Panc1 (cell line): ENCODE measurements at regions not wholly inside any gene's neighbourhood (a gene's known extent, or its start where the extent isn't known, plus 50 kb on each side); places are given as distances from the start of the nearest gene placed in this dataset.

Source experiments
- ATAC-seq: fragments of 200-7000 bp; cut with Tn5 transposase; 2 replicates; pipeline ENCODE4 v1.9.1; 2020; ENCODE audit warnings: mild to moderate bottlenecking, moderate library complexity
- BruUV-seq: library from RNA; stranded (reverse); fragments of 400-500 nt; replicated peaks from 2 replicates; lab custom pipeline; 2021; lab: Mats Ljungman, UMichigan
- CTCF ChIA-PET: fragments of 300-600 bp; sonication (Branson Sonifier 250); formaldehyde crosslinking; loops from one replicate; lab custom pipeline; 2022; ENCODE audit warnings: antibody characterized with exemption; lab: Charles Lee
- POLR2A ChIA-PET: fragments of 300-600 bp; sonication (Branson Sonifier 250); formaldehyde crosslinking; loops from one replicate; lab custom pipeline; 2022; ENCODE audit warnings: antibody characterized with exemption; lab: Charles Lee
- DNase-seq: peaks from one replicate; pipeline ENCODE4 v3.0.0-alpha.2; 2010; ENCODE audit warnings: low read depth, low spot score
- H3K27ac ChIP-seq: 2 replicates; pipeline ENCODE4 v1.5.1; 2011; ENCODE audit warnings: mild to moderate bottlenecking, low read length, inconsistent platforms
- H3K27me3 ChIP-seq: fragments of 200-500 bp; sonication (Bioruptor generic); 2 replicates; pipeline ENCODE4 v1.6.0; 2014; ENCODE audit warnings: low read length, inconsistent platforms; ENCODE audit not compliant: control insufficient read depth, insufficient read depth
- H3K36me3 ChIP-seq: fragments of 200-500 bp; sonication (Bioruptor generic); 2 replicates; pipeline ENCODE4 v1.5.1; 2014; ENCODE audit warnings: inconsistent platforms, mild to moderate bottlenecking, low read length, moderate library complexity; ENCODE audit not compliant: control insufficient read depth, insufficient read depth
- H3K4me1 ChIP-seq: 2 replicates; pipeline ENCODE4 v1.5.1; 2011; ENCODE audit warnings: inconsistent platforms, mild to moderate bottlenecking, low read length, moderate library complexity; ENCODE audit not compliant: control insufficient read depth, insufficient read depth
- H3K4me3 ChIP-seq, 2 experiments: 2 replicates each; pipeline ENCODE4 v1.5.1; 2011 to 2012; ENCODE audit warnings: low read depth in 2 of 2, low read length in 2 of 2, mild to moderate bottlenecking in 2 of 2, inconsistent platforms in 1 of 2, moderate library complexity in 1 of 2
- H3K9me3 ChIP-seq: fragments of 200-500 bp; sonication (Bioruptor generic); 2 replicates; pipeline ENCODE4 v1.5.1; 2014; ENCODE audit warnings: low read depth, mild to moderate bottlenecking, inconsistent platforms, low read length, moderate library complexity; ENCODE audit not compliant: control insufficient read depth, insufficient read depth
- POLR2AphosphoS5 ChIP-seq: IDR thresholded peaks from 2 replicates; pipeline ENCODE4 v1.6.1; 2012; ENCODE audit warnings: mild to moderate bottlenecking, low read depth, low read length, moderate library complexity
- REST ChIP-seq, 2 experiments: IDR thresholded peaks; 2 replicates each; pipeline ENCODE4 v1.6.1; 2011 to 2012; ENCODE audit warnings: low read depth in 2 of 2, control low read depth in 1 of 2, low read length in 1 of 2, mild to moderate bottlenecking in 1 of 2, moderate library complexity in 1 of 2; ENCODE audit not compliant: insufficient read depth in 1 of 2
- SIN3A ChIP-seq: IDR thresholded peaks from 2 replicates; pipeline ENCODE4 v1.6.1; 2012; ENCODE audit warnings: low read depth, mild to moderate bottlenecking, low read length, moderate library complexity, borderline replicate concordance; ENCODE audit not compliant: insufficient read depth
- TCF7L2 ChIP-seq: IDR thresholded peaks from 2 replicates; pipeline ENCODE4 v1.6.1; 2011; ENCODE audit warnings: mild to moderate bottlenecking, low read depth, low read length, inconsistent platforms
- in situ Hi-C: cut with HindIII; loops from 2 replicates; pipeline ENCODE4 v1.10.0; 2016; ENCODE audit warnings: low sequenced_read_pairs, low pct_unique_long_range_greater_than_20kb
- intact Hi-C: fragments of 100-400 bp; cut with micrococcal nuclease; formaldehyde crosslinking; loops from one replicate; pipeline ENCODE4 v1.10.0; 2022; ENCODE audit not compliant: unreplicated experiment
- TF ChIP-seq, protein P1 (sequence below): fragments of 450-650 bp; IDR thresholded peaks from 2 replicates; pipeline ENCODE4 v1.5.1; 2017; ENCODE audit warnings: mild to moderate bottlenecking

GRCh38 chr4:134320048-134320447, 118.5 kb upstream of the PABPC4L start:
- BruUV-seq: no TSS peak
- Histone ChIP-seq H3K27ac (no peak overlapping the region), H3K4me3 (no peak overlapping the region), H3K36me3 (no peaks in the 10 kb centered on the region), H3K9me3 (no peaks in the 10 kb centered on the region), H3K27me3 (no peaks in the 10 kb centered on the region), H3K4me1 (no peaks in the 10 kb centered on the region)
- in situ Hi-C loops (no loop called here), intact Hi-C loops (no loop called here)
- ATAC-seq (no peak), DNase-seq (no peak)
- TF ChIP-seq POLR2AphosphoS5 (no peak), SIN3A (no peak), REST (IDR thresholded peaks at IDR 0.05; ENCODE audit: insufficient read depth in 1 of 2, low read depth in 2 of 2, low read length in 1 of 2) (no peak), TCF7L2 (no peak)
- TF ChIP-seq, protein P1, sequence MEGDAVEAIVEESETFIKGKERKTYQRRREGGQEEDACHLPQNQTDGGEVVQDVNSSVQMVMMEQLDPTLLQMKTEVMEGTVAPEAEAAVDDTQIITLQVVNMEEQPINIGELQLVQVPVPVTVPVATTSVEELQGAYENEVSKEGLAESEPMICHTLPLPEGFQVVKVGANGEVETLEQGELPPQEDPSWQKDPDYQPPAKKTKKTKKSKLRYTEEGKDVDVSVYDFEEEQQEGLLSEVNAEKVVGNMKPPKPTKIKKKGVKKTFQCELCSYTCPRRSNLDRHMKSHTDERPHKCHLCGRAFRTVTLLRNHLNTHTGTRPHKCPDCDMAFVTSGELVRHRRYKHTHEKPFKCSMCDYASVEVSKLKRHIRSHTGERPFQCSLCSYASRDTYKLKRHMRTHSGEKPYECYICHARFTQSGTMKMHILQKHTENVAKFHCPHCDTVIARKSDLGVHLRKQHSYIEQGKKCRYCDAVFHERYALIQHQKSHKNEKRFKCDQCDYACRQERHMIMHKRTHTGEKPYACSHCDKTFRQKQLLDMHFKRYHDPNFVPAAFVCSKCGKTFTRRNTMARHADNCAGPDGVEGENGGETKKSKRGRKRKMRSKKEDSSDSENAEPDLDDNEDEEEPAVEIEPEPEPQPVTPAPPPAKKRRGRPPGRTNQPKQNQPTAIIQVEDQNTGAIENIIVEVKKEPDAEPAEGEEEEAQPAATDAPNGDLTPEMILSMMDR: no peak
- ChIA-PET CTCF (no interaction called here), POLR2A (no interaction called here)

GRCh38 chr4:134313591-134313990, 112.0 kb upstream of the PABPC4L start:
- Histone ChIP-seq H3K27ac (no peak overlapping the region), H3K9me3 (no peaks in the 10 kb centered on the region), H3K4me3 (no peak overlapping the region), H3K4me1 (no peaks in the 10 kb centered on the region), H3K36me3 (no peaks in the 10 kb centered on the region), H3K27me3 (no peaks in the 10 kb centered on the region)
- intact Hi-C loops (no loop called here), in situ Hi-C loops (no loop called here)
- no TSS peak for BruUV-seq
- POLR2A ChIA-PET: no interaction called here
- DNase-seq: no peak
- CTCF ChIA-PET: no interaction called here
- ATAC-seq: no peak
- no peak for TF ChIP-seq REST (IDR thresholded peaks at IDR 0.05; ENCODE audit: insufficient read depth in 1 of 2, low read depth in 2 of 2, low read length in 1 of 2)
- TF ChIP-seq TCF7L2: no peak
